Left lung (tissue), 4 donors: ENCODE measurements at regions not wholly inside any gene's neighbourhood (a gene's known extent, or its start where the extent isn't known, plus 50 kb on each side); places are given as distances from the start of the nearest gene placed in this dataset.
A peak's percentile ranks its signal among the peaks of the same experiment; 100 is the strongest.

Source experiments
- ATAC-seq: fragments of 200-7000 bp; cut with Tn5 transposase; one replicate; pipeline ENCODE4 v1.9.1; 2020; ENCODE audit warnings: moderate library complexity
- DNase-seq, 4 donors: peaks; one replicate each; pipeline ENCODE4 v3.0.0-alpha.2; 2013 to 2020
- H3K27ac ChIP-seq, 2 donors: fragments of 200-600 bp; sonication (generic) in 1 of 2; one replicate each; pipeline versions ENCODE4 v1.5.0 to v1.8.0; 2020 to 2021
- H3K27me3 ChIP-seq, 2 donors: fragments of 200-600 bp; sonication (generic) in 1 of 2; one replicate each; pipeline versions ENCODE4 v1.5.0 to v1.8.0; 2020 to 2021
- H3K36me3 ChIP-seq, 2 donors: fragments of 200-600 bp; sonication (generic) in 1 of 2; one replicate each; pipeline versions ENCODE4 v1.5.0 to v1.8.0; 2020 to 2021
- H3K4me1 ChIP-seq, 2 donors: fragments of 200-600 bp; one replicate each; pipeline ENCODE4 v1.8.0; 2021
- H3K4me3 ChIP-seq, 2 donors: fragments of 200-600 bp; sonication (generic) in 1 of 2; one replicate each; pipeline versions ENCODE4 v1.5.0 to v1.8.0; 2020 to 2021; ENCODE audit warnings: mild to moderate bottlenecking in 1 of 2
- H3K9me3 ChIP-seq, 2 donors: fragments of 200-600 bp; sonication (generic) in 1 of 2; one replicate each; pipeline versions ENCODE4 v1.5.0 to v1.8.0; 2020 to 2021
- intact Hi-C, 2 donors: fragments of 100-400 bp; cut with DNase I; formaldehyde crosslinking; loops; one replicate each; pipeline versions ENCODE4 v1.11.2 to v1.14.2; 2022
- TF ChIP-seq, protein P1 (sequence below), 2 donors: fragments of 200-600 bp; sonication (generic) in 1 of 2; IDR thresholded peaks; one replicate each; pipeline versions ENCODE4 v1.5.0 to v1.8.0; 2021; ENCODE audit warnings: antibody characterized with exemption in 2 of 2
- donor health status: DM: no; HTN: yes; CAD: no.
- donor health status: DM: no; HTN: no; CAD: no.

DNA sequence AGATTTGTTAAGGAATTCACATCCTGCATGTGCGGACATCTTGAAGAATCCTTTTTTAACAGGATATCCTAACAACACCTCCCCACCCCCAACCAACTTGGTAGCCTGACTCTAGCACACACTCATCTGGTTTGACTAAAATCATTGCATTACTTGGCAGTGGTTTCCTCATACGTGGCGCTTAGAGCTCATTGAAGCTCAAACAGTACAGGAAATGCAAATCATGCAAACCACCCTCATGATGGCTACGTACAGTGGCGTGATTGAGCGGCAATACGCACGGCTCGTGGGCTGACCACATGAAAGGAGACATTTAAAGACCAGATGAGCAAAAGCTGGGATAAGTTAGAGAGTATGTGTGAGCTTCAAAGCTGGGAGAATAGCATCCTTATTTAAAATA is 336.2 kb downstream of the ZEB2 start:
- H3K27me3 ChIP-seq, result no peaks in the 10 kb centered on the region
- no peak overlapping the region for H3K4me3 ChIP-seq
- H3K9me3 ChIP-seq, result no peaks in the 10 kb centered on the region
- ATAC-seq (peak; percentile 43), DNase-seq (peak in 1 of 4 donors; percentile 35)
- H3K36me3 ChIP-seq, result no peaks in the 10 kb centered on the region
- TF ChIP-seq, protein P1, sequence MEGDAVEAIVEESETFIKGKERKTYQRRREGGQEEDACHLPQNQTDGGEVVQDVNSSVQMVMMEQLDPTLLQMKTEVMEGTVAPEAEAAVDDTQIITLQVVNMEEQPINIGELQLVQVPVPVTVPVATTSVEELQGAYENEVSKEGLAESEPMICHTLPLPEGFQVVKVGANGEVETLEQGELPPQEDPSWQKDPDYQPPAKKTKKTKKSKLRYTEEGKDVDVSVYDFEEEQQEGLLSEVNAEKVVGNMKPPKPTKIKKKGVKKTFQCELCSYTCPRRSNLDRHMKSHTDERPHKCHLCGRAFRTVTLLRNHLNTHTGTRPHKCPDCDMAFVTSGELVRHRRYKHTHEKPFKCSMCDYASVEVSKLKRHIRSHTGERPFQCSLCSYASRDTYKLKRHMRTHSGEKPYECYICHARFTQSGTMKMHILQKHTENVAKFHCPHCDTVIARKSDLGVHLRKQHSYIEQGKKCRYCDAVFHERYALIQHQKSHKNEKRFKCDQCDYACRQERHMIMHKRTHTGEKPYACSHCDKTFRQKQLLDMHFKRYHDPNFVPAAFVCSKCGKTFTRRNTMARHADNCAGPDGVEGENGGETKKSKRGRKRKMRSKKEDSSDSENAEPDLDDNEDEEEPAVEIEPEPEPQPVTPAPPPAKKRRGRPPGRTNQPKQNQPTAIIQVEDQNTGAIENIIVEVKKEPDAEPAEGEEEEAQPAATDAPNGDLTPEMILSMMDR (IDR thresholded peaks at IDR 0.05), result no peak
- intact Hi-C loops, result no loop called here
- no peak overlapping the region for H3K27ac ChIP-seq
- no peaks in the 10 kb centered on the region for H3K4me1 ChIP-seq

DNA sequence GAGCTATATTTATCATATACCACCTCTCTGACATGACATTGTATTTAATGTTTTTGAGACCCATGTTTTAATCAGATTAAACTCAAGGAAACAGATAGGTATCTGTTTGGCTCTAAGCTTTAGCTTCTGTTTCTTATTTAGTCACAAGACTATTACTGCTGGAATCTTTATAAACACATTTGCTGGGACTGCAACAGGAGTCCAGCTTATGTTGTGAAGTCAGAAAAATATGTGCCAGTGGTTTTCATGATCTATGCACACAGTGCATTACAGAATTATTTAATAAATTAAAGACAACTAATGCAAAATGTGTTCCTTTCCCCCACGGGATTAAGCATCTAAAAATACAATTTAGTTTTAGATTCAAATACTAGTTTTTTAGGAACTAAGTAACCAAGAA is 338.9 kb downstream of the ZEB2 start:
- H3K9me3 ChIP-seq, result no peaks in the 10 kb centered on the region
- intact Hi-C loops, result no loop called here
- ATAC-seq (no peak), DNase-seq (no peak)
- H3K27ac ChIP-seq, result no peak overlapping the region
- TF ChIP-seq, protein P1 (IDR thresholded peaks at IDR 0.05), result no peak
- H3K4me3 ChIP-seq, result no peak overlapping the region
- H3K4me1 ChIP-seq, result no peaks in the 10 kb centered on the region
- no peaks in the 10 kb centered on the region for H3K27me3 ChIP-seq
- no peaks in the 10 kb centered on the region for H3K36me3 ChIP-seq

DNA sequence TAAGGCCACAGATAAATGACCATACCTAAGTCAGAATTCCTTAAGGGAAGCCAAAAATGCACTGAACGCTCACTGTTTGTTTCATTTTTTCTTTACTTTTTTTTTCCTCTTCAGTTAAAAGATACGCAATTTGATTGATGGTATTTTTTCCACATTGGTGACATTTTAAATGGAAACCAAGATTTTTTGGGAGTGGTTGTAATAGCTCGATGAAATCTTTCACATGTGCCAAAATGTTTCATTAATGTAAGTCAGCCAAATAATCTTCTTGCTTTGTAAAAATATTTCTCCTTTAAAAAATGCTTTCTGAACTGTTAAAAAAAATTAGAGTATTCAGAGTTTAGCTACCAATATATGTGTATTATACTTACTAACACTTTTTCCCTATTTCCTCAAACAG is 339.8 kb downstream of the ZEB2 start:
- H3K4me3 ChIP-seq, result no peak overlapping the region
- intact Hi-C loops, result no loop called here
- DNase-seq, result no peak
- H3K9me3 ChIP-seq, result no peaks in the 10 kb centered on the region
- TF ChIP-seq, protein P1 (IDR thresholded peaks at IDR 0.05), result no peak
- no peak for ATAC-seq
- H3K36me3 ChIP-seq, result no peaks in the 10 kb centered on the region
- H3K4me1 ChIP-seq, result no peaks in the 10 kb centered on the region
- H3K27me3 ChIP-seq, result no peaks in the 10 kb centered on the region
- no peak overlapping the region for H3K27ac ChIP-seq

DNA sequence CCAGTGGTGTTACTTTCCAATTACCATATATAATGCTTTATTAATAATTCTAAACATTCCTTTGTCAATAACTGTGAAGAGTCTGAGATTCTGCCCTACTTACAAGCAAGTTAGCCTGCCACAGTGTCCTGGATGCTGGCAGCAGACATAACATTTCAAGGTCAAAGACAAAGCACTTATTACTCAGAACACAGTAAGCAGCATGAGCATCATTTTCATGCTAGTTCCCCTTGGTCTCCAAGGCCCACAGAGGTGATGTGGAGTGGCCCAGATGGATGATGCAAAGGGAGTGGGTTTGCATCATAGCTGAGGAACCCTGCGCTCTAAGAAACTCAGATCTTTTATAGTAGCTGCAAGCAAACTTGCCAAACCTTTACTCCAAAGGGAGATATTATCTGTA is 349.7 kb downstream of the ZEB2 start:
- ATAC-seq (no peak), DNase-seq (no peak)
- Histone ChIP-seq H3K9me3 (no peaks in the 10 kb centered on the region), H3K36me3 (no peaks in the 10 kb centered on the region), H3K4me3 (no peak overlapping the region), H3K27me3 (no peaks in the 10 kb centered on the region), H3K27ac (no peak overlapping the region), H3K4me1 (no peaks in the 10 kb centered on the region)
- TF ChIP-seq, protein P1 (IDR thresholded peaks at IDR 0.05), result no peak
- intact Hi-C loops, result no loop called here

DNA sequence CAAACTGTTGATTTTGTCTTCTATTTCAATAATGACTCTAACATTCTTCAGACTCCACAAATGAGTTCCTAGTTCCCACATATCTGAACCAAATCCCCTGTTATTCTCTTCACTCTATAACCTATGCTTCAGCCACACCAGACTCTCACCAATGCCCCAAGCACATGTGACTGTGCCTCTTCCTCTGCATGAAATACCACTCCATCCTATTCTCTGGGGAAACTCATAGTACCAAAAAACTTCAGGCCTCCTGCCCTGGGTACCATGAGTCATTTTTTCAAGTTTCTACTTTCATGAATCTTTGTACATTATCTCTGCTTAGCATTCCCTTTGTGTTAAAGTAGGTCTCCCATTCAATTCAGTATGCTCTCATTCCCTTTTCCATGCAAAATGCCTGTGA is 353.2 kb downstream of the ZEB2 start:
- Histone ChIP-seq H3K27ac (no peak overlapping the region), H3K9me3 (no peaks in the 10 kb centered on the region), H3K27me3 (no peaks in the 10 kb centered on the region), H3K4me3 (no peak overlapping the region), H3K4me1 (no peaks in the 10 kb centered on the region), H3K36me3 (no peaks in the 10 kb centered on the region)
- TF ChIP-seq, protein P1 (IDR thresholded peaks at IDR 0.05), result no peak
- intact Hi-C loops, result no loop called here
- ATAC-seq (no peak), DNase-seq (no peak)
